Epithelial cell of prostate (primary cell): ENCODE measurements at regions not wholly inside any gene's neighbourhood (a gene's known extent, or its start where the extent isn't known, plus 50 kb on each side); places are given as distances from the start of the nearest gene placed in this dataset.

ENCODE experiments used
- DNase-seq: peaks from one replicate; pipeline ENCODE4 v3.0.0-alpha.2; 2011; ENCODE audit warnings: low read depth, low spot score
- H3K27ac ChIP-seq: fragments of 450-650 bp; 2 replicates; pipeline ENCODE4 v1.5.1; 2017; ENCODE audit warnings: mild to moderate bottlenecking

DNA sequence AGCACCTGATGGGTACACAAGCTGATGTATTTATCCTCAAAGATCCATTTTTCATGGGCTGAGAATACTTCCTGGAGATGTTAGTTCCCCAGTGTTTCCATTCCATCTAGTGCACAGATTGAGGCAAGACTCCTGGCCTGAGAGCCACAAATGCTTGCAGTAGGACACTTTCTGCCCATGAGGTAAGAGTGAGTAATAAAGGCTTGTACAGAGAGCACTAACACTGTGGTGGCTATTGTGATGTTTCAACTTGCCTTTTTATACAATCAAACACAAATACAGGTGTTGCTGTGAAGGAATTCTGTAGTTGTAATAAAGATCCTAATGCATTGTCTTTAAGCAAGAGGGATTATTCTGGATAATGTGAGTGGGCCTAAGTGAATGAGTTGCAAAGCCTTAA, 186.1 kb upstream of the ADAMTS5 start:
- peak; percentile 41 for DNase-seq

GRCh38 chr21:27149034-27149433, 182.1 kb upstream of the ADAMTS5 start:
- no peak for DNase-seq
- no peak overlapping the region for H3K27ac ChIP-seq

More for the DNA sequence above, 186.1 kb upstream of the ADAMTS5 start:
- no peak overlapping the region for H3K27ac ChIP-seq

DNA sequence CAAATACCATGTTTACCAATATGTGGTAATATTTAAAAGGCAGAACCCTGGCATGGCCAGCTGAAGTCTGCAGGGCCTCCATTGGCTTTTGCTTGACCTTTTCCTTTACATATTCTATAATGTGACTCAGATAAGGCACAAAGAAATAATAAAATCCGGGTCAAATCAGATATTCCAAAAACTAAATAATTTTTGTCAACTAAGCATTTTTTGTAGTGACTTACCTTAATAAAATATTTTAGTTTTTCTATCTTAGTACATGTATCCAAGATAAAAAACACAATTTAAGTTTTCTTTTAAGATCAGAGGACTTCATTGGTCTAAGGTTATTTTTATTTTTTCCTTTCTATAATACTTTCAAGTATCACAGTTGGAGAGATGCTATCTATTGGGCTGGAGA, 179.4 kb upstream of the ADAMTS5 start:
- no peak for DNase-seq
- no peak overlapping the region for H3K27ac ChIP-seq

GRCh38 chr21:27145134-27145798, 178.4 kb upstream of the ADAMTS5 start:
- no peak overlapping the region for H3K27ac ChIP-seq
- DNase-seq = no peak

DNA sequence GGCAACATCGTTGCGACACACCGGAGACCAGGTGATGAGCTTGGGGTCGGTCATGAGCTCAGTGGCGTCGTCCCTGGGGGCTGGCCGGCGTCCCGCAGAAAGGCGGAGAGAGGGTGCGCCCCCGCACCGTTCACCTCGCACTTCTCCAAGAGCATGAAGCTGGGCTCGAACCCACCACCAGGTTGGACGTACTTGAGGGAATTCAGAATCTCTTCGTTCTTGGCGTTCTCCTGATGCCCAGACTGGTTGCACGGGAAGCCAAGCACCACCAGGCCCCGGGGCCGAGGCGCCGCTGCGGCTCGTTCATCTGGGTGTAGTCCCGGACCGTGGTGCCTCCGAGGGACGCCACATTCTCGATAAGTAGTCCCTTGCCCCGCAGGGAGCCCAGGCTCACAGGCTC, 176.6 kb upstream of the ADAMTS5 start:
- H3K27ac ChIP-seq = no peak overlapping the region
- no peak for DNase-seq

DNA sequence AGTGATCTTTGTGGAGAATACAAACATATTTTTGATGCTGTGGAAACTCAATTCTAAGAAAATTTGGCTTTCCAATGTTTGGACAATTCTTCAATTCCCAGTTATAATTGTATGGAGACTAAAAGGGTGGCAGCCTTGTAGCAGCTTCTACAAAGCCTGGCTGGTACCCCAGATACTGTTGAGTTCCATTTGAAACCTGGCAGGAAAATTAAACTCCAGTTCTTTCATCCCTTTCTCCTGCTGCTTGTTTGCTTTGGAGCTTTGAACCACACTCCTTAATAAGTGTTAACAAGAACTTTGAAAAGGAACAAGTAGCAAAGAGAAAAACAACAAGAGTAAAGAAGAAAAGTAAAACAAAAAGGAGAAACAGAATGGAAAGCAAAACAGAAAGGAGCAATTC, 172.6 kb upstream of the ADAMTS5 start:
- no peak overlapping the region for H3K27ac ChIP-seq
- no peak for DNase-seq

GRCh38 chr21:27134516-27134915, 167.6 kb upstream of the ADAMTS5 start:
- DNase-seq = no peak
- no peak overlapping the region for H3K27ac ChIP-seq

DNA sequence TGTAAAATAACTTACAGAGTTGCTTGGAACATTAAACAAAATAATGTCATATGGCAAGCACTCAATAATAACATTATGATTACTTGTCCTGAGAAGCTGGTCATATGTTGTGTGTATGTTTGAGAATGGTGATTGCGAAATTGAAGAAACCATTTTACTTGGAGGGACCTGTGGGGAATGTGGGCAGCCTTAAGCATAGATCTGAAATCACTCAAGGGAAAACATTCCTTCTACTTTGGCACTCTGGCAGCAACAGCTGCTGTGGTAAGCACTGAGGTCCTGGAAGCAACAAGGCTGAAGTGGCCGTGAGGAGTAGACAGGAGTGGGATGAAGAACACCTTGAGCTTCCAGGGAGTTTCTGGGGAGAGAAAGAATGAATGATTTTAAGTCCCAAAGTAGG, 165.4 kb upstream of the ADAMTS5 start:
- no peak overlapping the region for H3K27ac ChIP-seq
- DNase-seq = no peak

DNA sequence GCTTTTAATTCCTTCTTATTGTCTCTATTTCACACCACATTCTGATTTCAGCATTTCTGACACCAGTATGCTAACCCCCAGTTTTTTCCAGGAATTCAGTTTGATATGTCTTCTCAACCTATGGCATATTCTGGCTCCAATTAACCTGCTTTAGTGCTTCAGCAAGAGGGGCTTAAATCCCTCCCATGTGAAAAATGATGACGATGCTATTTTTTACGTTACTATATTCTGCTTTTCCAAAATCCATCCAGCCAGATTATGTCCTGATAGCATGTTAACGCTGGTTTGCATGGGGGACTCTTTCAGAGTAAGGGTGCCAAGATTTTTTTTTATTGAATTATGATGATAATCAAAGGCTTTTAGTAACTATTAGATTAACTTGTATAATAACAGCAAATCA, 163.3 kb upstream of the ADAMTS5 start:
- no peak overlapping the region for H3K27ac ChIP-seq
- DNase-seq = no peak

GRCh38 chr21:27129694-27130093, 162.8 kb upstream of the ADAMTS5 start:
- DNase-seq = no peak
- no peak overlapping the region for H3K27ac ChIP-seq

DNA sequence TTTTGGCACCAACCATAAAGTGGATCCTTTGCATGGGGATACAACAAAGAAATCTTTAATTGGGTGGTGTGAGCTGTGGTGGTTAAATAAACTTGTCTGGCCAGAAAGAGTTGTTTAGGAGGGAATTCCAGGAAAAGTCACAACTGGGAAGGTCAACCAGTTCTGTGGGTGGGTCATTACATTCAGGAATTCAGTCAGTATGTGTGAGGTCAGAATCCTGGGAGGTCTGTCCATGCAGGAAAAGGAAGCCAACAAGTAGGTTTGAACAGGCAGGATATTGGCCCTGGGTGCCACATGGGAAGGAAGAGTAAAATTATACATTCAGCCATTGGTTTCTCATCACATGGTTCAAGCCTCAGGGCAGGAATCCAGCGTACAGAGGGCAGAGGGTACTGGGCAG, 162.3 kb upstream of the ADAMTS5 start:
- no peak for DNase-seq
- no peak overlapping the region for H3K27ac ChIP-seq

- H3K27ac ChIP-seq = no peak overlapping the region
- no peak for DNase-seq
Measured at GRCh38 chr21:27126140-27126539, 159.3 kb upstream of the ADAMTS5 start.

GRCh38 chr21:27122686-27123085, 155.8 kb upstream of the ADAMTS5 start:
- H3K27ac ChIP-seq = no peak overlapping the region
- no peak for DNase-seq

DNA sequence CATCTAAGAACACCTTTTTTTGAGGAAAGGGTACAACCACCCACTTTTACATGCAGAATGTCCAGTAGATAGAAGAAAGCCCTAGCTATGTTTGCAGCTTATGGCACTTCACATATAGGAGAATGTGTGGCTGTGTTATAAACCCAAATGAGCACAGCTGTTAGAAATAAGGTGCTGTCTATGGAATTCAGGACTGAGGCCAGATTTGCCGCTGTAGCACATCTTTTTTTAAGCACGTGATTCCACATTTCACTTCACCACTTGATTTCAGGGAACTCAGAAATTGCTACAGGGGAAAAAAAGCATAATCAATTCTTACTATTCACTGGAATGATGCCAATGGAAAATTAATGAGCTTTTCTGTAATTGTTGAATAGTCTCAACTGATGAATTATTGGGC, 147.2 kb upstream of the ADAMTS5 start:
- H3K27ac ChIP-seq = no peak overlapping the region
- no peak for DNase-seq

DNA sequence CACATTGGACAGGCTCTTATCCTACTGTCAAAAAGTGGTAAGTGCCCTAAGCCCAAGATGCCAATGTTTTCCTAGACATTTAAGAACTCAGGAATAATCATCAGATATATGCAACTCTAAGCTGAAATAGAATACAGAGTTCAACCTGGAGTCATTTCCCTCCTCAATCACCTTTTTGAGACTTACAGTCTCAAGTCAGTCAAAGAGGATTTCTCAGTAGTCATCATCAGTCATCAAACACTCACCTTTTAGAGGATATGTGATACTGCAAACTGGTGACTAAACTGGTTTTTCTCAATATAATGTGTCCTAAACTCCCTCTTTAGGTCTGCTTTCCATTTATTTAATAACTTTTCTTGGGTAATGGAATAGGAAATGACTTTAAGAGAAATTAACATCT, 145.3 kb upstream of the ADAMTS5 start:
- peak; percentile 61 for DNase-seq
- H3K27ac ChIP-seq = peak overlapping the region; percentile 78

DNA sequence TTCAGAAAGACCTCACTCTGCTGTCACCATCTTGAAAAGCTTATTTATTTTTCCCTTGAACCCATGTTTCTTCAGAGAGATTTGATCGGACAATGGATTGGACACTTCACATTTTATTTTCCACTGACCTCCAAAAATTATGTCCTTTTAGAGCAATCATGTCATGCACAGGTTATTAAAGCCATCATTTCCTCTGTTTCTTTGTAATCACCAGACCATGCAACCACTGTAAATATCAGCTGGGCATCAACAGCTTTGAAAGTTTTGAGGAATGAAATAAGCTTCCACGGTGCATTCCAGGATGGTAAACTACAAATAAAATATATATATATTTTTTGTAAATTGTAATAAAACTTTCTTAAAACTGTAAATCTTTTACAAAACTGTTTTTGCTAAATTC, 144.1 kb upstream of the ADAMTS5 start:
- DNase-seq = no peak
- no peak overlapping the region for H3K27ac ChIP-seq

DNA sequence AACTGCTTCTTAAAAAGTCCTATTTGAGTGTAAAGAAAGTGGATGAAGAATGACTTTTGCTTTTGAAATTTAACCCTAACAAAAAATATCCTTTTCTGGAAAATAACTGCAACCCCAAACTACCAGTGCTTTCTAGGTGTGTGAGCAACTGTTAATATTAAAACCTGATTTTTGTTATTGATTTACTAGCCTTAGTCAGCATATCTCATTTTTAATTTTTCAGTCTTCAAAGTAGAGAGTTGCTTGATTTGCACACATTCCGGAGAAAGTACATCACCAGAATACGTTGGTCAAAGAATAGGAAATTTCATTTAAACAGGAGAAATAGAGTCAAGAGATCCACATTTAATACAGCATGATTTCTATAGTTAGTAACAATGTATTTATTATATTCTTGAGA, 141.8 kb upstream of the ADAMTS5 start:
- peak overlapping the region; percentile 25 for H3K27ac ChIP-seq
- DNase-seq = no peak

GRCh38 chr21:27108228-27108627, 141.3 kb upstream of the ADAMTS5 start:
- peak; percentile 40 for DNase-seq
- peak overlapping the region; percentile 25 for H3K27ac ChIP-seq

GRCh38 chr21:27104846-27105431, 138.1 kb upstream of the ADAMTS5 start:
- peak; percentile 10 for DNase-seq
- H3K27ac ChIP-seq = peak overlapping the region; percentile 71

DNA sequence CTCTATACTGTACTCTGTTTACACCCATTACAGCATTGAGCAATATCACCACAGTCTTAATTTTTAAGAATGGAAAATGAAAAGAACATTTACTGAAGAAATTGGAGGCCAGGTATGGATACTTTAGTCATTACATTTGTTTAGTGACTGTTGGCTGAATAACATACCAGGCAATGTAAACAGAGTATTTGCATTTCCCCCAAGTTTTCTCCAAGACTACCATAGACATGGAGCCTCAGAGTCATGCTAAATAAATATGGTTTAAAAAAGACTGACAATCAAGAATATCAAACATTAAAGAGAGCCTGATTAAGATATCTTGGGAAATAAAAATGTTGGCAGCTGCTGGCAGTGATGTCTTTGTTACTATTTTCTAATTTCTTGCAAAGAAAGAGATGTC, 136.9 kb upstream of the ADAMTS5 start:
- peak overlapping the region; percentile 71 for H3K27ac ChIP-seq
- DNase-seq = no peak

DNA sequence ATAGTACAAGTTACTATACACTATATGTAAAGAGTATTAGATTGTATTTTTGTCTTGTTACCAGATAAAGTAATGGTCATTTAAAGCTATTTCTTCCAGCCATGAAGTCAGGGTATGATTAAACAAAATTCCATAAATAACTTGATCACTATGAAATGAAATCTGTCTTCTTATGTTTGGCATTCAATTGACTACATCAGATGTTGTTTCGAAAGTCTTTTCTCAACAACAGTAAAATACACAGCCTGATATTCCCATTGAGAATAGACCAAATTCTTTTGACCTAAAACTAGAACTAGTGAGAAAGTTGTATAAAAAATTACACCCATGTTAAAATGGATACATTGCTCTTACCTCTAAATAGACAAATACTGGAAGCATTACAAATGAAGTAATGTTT, 134.6 kb upstream of the ADAMTS5 start:
- H3K27ac ChIP-seq = no peak overlapping the region
- no peak for DNase-seq

GRCh38 chr21:27094184-27094948, 127.5 kb upstream of the ADAMTS5 start:
- DNase-seq = no peak
- no peak overlapping the region for H3K27ac ChIP-seq
